Rectal smooth muscle tissue (tissue), 1 donor: ENCODE measurements at regions not wholly inside any gene's neighbourhood (a gene's known extent, or its start where the extent isn't known, plus 50 kb on each side); places are given as distances from the start of the nearest gene placed in this dataset.

Source experiments
- H3K27ac ChIP-seq: one replicate; pipeline ENCODE4 v1.7.0; 2013; ENCODE audit warnings: low read depth, low read length, inconsistent platforms
- H3K27me3 ChIP-seq: one replicate; pipeline ENCODE4 v1.7.0; 2013; ENCODE audit warnings: low read length; ENCODE audit not compliant: control insufficient read depth, insufficient read depth
- H3K36me3 ChIP-seq: one replicate; pipeline ENCODE4 v1.7.0; 2013; ENCODE audit warnings: low read length; ENCODE audit not compliant: control insufficient read depth, insufficient read depth
- H3K4me1 ChIP-seq: one replicate; pipeline ENCODE4 v1.7.0; 2013; ENCODE audit warnings: low read length; ENCODE audit not compliant: control insufficient read depth, insufficient read depth
- H3K4me3 ChIP-seq: one replicate; pipeline ENCODE4 v1.7.0; 2013; ENCODE audit warnings: low read length
- H3K9ac ChIP-seq: one replicate; pipeline ENCODE4 v1.7.0; 2013; ENCODE audit warnings: low read length

DNA sequence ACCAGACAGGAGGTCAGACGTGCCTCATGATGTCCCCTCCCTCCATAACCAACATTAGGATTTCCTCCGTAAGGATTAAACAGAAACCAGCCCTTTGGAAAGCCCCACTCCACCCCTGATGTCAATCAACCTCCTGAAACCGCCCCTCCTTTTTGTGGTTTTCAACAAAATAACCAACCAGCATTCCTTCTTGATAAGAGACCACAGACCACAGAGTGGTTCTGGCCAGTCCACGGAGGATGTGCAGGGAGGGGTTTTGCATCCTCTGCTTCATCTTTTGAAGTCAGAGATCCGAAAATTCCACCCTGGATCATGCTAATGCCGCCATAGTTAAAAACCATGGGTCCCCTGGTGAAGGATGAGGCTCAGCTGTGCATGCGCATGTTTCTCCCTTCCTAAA, 180.0 kb upstream of the CCDC150 start:
- no peak overlapping the region for H3K27ac ChIP-seq
- H3K27me3 ChIP-seq, result no peaks in the 10 kb centered on the region
- H3K36me3 ChIP-seq, result no peaks in the 10 kb centered on the region
- no peaks in the 10 kb centered on the region for H3K4me1 ChIP-seq
- no peak overlapping the region for H3K4me3 ChIP-seq
- no peak overlapping the region for H3K9ac ChIP-seq

- Histone ChIP-seq H3K9ac (no peak overlapping the region), H3K36me3 (no peaks in the 10 kb centered on the region), H3K4me3 (no peak overlapping the region), H3K27ac (no peak overlapping the region), H3K4me1 (no peaks in the 10 kb centered on the region), H3K27me3 (no peaks in the 10 kb centered on the region)
These were observed 175.8 kb upstream of the CCDC150 start for GRCh38 chr2:196463706-196464105.

- Histone ChIP-seq H3K36me3 (no peaks in the 10 kb centered on the region), H3K27ac (no peak overlapping the region), H3K4me3 (no peak overlapping the region), H3K27me3 (no peaks in the 10 kb centered on the region), H3K9ac (no peak overlapping the region), H3K4me1 (no peaks in the 10 kb centered on the region)
These were observed 175.2 kb upstream of the CCDC150 start for GRCh38 chr2:196464311-196464710.

- Histone ChIP-seq H3K4me1 (no peaks in the 10 kb centered on the region), H3K9ac (no peak overlapping the region), H3K36me3 (no peaks in the 10 kb centered on the region), H3K27me3 (no peaks in the 10 kb centered on the region), H3K4me3 (no peak overlapping the region), H3K27ac (no peak overlapping the region)
These were observed 172.9 kb upstream of the CCDC150 start for GRCh38 chr2:196466581-196466980.

- H3K4me1 ChIP-seq, result no peaks in the 10 kb centered on the region
- no peak overlapping the region for H3K4me3 ChIP-seq
- H3K9ac ChIP-seq, result no peak overlapping the region
- no peaks in the 10 kb centered on the region for H3K27me3 ChIP-seq
- H3K27ac ChIP-seq, result no peak overlapping the region
- no peaks in the 10 kb centered on the region for H3K36me3 ChIP-seq
These were observed 171.1 kb upstream of the CCDC150 start for GRCh38 chr2:196468394-196468793.

DNA sequence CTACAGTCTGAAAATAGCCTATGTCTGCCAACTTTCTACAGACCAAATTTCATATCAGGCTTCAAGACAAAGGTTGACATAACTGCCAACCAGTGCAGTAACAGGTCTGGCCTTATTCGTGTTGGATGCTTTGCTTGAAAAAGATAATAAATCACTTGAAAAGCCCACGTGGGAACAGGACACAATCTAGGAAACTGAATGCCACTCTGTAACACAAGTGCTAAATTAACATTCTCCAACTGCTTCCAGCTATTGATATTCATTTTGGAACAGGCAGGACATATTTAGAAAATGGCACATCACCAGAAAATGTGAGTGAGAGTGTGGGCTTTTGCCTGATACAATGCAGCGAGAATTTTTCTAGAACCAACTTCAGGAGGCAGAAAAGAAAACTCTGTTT, 165.9 kb upstream of the CCDC150 start:
- Histone ChIP-seq H3K27ac (no peak overlapping the region), H3K4me3 (no peak overlapping the region), H3K9ac (no peak overlapping the region), H3K27me3 (no peaks in the 10 kb centered on the region), H3K36me3 (no peaks in the 10 kb centered on the region), H3K4me1 (no peaks in the 10 kb centered on the region)

DNA sequence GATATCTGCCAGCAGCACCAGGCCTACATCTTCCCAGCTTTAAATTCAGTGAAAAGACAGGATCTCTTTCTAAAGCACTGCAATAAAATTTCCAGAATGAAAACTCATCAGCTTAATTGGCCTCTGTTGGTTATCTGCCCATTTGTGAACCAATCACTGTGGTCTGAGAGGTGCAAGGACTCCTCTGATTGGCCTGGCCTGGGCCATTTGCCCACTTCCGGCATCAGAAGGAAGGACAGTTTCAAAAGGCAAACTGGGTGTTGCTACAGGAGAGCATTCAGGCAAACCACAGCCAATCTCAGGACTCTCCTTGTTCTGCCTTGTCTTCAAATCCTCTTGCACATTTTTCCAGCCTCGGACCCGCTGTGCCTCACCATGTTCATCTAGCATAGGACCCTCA, 163.9 kb upstream of the CCDC150 start:
- Histone ChIP-seq H3K9ac (no peak overlapping the region), H3K4me3 (no peak overlapping the region), H3K27me3 (no peaks in the 10 kb centered on the region), H3K4me1 (no peaks in the 10 kb centered on the region), H3K27ac (no peak overlapping the region), H3K36me3 (no peaks in the 10 kb centered on the region)

- no peaks in the 10 kb centered on the region for H3K4me1 ChIP-seq
- no peak overlapping the region for H3K9ac ChIP-seq
- H3K36me3 ChIP-seq, result no peaks in the 10 kb centered on the region
- H3K27ac ChIP-seq, result no peak overlapping the region
- H3K27me3 ChIP-seq, result no peaks in the 10 kb centered on the region
- no peak overlapping the region for H3K4me3 ChIP-seq
These were observed 160.9 kb upstream of the CCDC150 start for GRCh38 chr2:196478588-196478987.

- Histone ChIP-seq H3K36me3 (no peaks in the 10 kb centered on the region), H3K4me1 (no peaks in the 10 kb centered on the region), H3K4me3 (no peak overlapping the region), H3K9ac (no peak overlapping the region), H3K27ac (no peak overlapping the region), H3K27me3 (no peaks in the 10 kb centered on the region)
These were observed 160.2 kb upstream of the CCDC150 start for GRCh38 chr2:196479350-196479749.

DNA sequence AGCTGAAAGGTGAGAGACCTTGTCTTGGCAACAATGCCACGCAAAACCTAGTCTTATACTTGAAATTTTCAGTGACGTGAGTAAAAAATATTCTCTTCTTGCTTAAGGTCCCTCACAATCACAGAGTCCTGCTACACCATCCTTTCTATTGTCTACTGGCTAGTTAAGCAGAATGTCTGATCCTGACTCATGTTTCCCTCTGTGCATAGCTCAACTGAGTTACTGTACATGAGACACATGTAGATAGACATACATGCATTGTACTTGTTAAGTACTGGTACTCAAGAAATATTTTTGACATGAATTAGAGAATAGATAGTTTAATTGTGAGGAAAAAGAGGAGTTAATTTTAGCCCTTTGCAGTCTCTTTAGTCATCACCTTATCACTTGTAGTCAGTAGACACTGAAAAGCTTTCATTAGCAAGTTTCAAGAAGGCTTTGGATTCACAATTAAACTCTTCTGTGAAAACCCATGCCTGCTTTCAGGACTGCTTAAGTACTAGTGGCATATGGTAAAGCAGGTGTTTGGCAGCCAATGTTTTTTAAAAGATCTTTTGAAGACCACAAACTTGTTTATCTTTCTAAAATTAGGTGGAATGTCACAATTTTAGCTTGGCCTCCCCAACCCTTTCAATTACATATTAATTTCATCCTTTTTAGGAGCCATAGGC, 158.7 kb upstream of the CCDC150 start:
- H3K4me3 ChIP-seq, result no peak overlapping the region
- H3K27ac ChIP-seq, result no peak overlapping the region
- H3K9ac ChIP-seq, result no peak overlapping the region
- no peaks in the 10 kb centered on the region for H3K27me3 ChIP-seq
- H3K4me1 ChIP-seq, result no peaks in the 10 kb centered on the region
- no peaks in the 10 kb centered on the region for H3K36me3 ChIP-seq

DNA sequence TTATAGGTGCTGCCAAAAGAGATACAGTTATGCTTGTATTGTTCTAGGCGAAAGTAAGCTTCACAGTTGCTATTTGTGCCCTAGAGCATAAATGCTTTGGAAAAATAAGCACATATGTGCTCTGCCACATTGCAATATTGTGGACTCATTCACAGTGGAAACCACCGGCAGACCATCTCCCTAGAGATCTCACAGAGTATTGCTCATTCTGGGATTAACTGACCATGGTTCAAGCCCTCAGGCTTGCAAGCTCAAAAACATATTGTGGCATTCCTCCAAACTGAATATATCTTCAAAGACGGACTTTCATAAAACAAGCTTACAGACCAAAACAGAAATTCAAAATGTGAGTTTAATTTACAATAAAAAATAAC, 158.2 kb upstream of the CCDC150 start:
- no peaks in the 10 kb centered on the region for H3K27me3 ChIP-seq
- H3K36me3 ChIP-seq, result no peaks in the 10 kb centered on the region
- H3K9ac ChIP-seq, result no peak overlapping the region
- H3K4me1 ChIP-seq, result no peaks in the 10 kb centered on the region
- no peak overlapping the region for H3K27ac ChIP-seq
- no peak overlapping the region for H3K4me3 ChIP-seq

DNA sequence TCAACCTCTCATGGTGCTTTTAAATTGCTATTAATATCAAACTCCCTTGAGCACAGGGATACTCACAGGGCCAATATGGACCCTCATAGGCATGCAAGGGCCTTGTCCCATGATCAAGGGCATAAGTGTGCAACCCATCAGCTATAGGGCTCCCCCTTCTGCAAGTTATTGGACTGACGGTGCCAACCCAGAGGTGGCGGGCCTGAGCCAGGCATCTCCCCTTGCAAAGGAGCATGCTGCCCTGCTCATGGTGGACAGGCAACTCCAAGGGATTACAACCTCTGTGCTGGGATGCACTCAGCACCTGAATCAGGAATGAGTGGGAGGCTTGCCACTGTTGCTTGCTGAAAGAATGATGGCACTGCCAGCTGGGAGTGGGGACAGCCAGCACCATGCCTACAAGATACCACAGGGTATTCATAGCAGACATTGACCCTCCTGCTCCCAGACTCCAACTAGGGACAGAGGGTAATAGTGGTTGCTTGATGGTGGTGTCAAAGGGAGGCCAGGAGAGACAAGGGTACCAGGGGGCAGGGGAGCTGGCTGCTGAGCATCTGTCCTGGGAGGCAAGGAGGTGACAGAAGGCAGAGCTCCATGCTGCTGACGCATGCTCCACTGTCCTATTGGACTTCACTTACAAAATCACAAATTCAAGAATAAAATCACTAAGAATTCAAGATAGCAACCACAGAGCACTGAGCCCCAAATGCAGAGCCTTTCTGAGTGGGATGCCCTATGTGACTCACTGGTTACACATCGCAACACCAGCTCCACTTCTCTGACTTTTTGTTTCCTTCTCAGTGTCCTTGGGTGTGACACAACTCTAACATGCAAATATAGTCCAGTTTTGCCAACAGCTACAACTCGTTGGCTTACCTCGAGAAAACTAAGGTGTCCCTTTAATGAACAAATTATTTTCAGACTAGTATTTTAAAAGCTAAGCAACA, 157.1 kb upstream of the CCDC150 start:
- Histone ChIP-seq H3K4me1 (no peaks in the 10 kb centered on the region), H3K36me3 (no peaks in the 10 kb centered on the region), H3K27me3 (no peaks in the 10 kb centered on the region), H3K4me3 (no peak overlapping the region), H3K9ac (no peak overlapping the region), H3K27ac (no peak overlapping the region)

- Histone ChIP-seq H3K9ac (no peak overlapping the region), H3K4me1 (no peaks in the 10 kb centered on the region), H3K4me3 (no peak overlapping the region), H3K27me3 (no peaks in the 10 kb centered on the region), H3K36me3 (no peaks in the 10 kb centered on the region), H3K27ac (no peak overlapping the region)
These were observed 153.4 kb upstream of the CCDC150 start for GRCh38 chr2:196486146-196486545.
